OCI-M1 (cell line): ENCODE measurements at regions not wholly inside any gene's neighbourhood (a gene's known extent, or its start where the extent isn't known, plus 50 kb on each side); places are given as distances from the start of the nearest gene placed in this dataset.

Experiments
- DNase-seq: peaks from one replicate; lab custom pipeline; 2025; lab: John Stamatoyannopoulos, UW

- no peak for DNase-seq
Measured at GRCh38 chr5:142474431-142475094, 149.7 kb upstream of the SPRY4 start.

- no peak for DNase-seq
Measured at GRCh38 chr5:142473038-142473437, 148.2 kb upstream of the SPRY4 start.

GRCh38 chr5:142472306-142472951 lies 147.6 kb upstream of the SPRY4 start:
- no peak for DNase-seq

- no peak for DNase-seq
Measured at GRCh38 chr5:142466195-142466971, 141.6 kb upstream of the SPRY4 start.

- no peak for DNase-seq
Measured at GRCh38 chr5:142465476-142465875, 140.7 kb upstream of the SPRY4 start.

GRCh38 chr5:142463904-142464303 lies 139.1 kb upstream of the SPRY4 start:
- no peak for DNase-seq

- no peak for DNase-seq
Measured at GRCh38 chr5:142461028-142461590, 136.3 kb upstream of the SPRY4 start.

GRCh38 chr5:142459209-142459608 lies 134.4 kb upstream of the SPRY4 start:
- no peak for DNase-seq

- peak; percentile 68 for DNase-seq
Measured at GRCh38 chr5:142455856-142456255, 131.0 kb upstream of the SPRY4 start.

- DNase-seq = no peak
Measured at GRCh38 chr5:142453932-142454331, 129.1 kb upstream of the SPRY4 start.

- no peak for DNase-seq
Measured at GRCh38 chr5:142450419-142450818, 125.6 kb upstream of the SPRY4 start.

GRCh38 chr5:142447887-142448286 lies 123.1 kb upstream of the SPRY4 start:
- DNase-seq = no peak

GRCh38 chr5:142446960-142447279 lies 122.1 kb upstream of the SPRY4 start:
- no peak for DNase-seq

GRCh38 chr5:142446131-142446959 lies 121.5 kb upstream of the SPRY4 start:
- peak; percentile 67 for DNase-seq

- DNase-seq = no peak
Measured at GRCh38 chr5:142445266-142445665, 120.4 kb upstream of the SPRY4 start.

GRCh38 chr5:142441616-142442015 lies 116.8 kb upstream of the SPRY4 start:
- no peak for DNase-seq

GRCh38 chr5:142439207-142439860 lies 114.5 kb upstream of the SPRY4 start:
- no peak for DNase-seq

- DNase-seq = no peak
Measured at GRCh38 chr5:142438573-142438972, 113.8 kb upstream of the SPRY4 start.

- no peak for DNase-seq
Measured at GRCh38 chr5:142437563-142437962, 112.7 kb upstream of the SPRY4 start.

GRCh38 chr5:142435410-142436115 lies 110.7 kb upstream of the SPRY4 start:
- no peak for DNase-seq

GRCh38 chr5:142434322-142434612 lies 109.4 kb upstream of the SPRY4 start:
- no peak for DNase-seq
